Fibroblast of lung (primary cell): ENCODE measurements at regions not wholly inside any gene's neighbourhood (a gene's known extent, or its start where the extent isn't known, plus 50 kb on each side); places are given as distances from the start of the nearest gene placed in this dataset.

Source experiments
- DNase-seq, 2 donors: peaks; one replicate each; pipeline versions ENCODE4 v3.0.0 to v3.0.0-alpha.2; 2010; ENCODE audit warnings: low read depth in 2 of 2
- H2AFZ ChIP-seq: 2 replicates; pipeline ENCODE4 v1.5.1; 2012; ENCODE audit warnings: low read length, control low read depth, inconsistent platforms
- H3K27ac ChIP-seq: 2 replicates; pipeline ENCODE4 v1.5.1; 2011; ENCODE audit warnings: low read length, control low read depth; ENCODE audit not compliant: insufficient read depth
- H3K27me3 ChIP-seq: 2 replicates; pipeline ENCODE4 v1.5.1; 2011; ENCODE audit warnings: mild to moderate bottlenecking, low read length; ENCODE audit not compliant: control insufficient read depth, insufficient read depth
- H3K36me3 ChIP-seq: 2 replicates; pipeline ENCODE4 v1.5.1; 2011; ENCODE audit warnings: low read length; ENCODE audit not compliant: control insufficient read depth, insufficient read depth
- H3K4me1 ChIP-seq: 2 replicates; pipeline ENCODE4 v1.5.1; 2011; ENCODE audit warnings: low read length; ENCODE audit not compliant: control insufficient read depth, insufficient read depth; ENCODE audit errors: extremely low read depth
- H3K4me2 ChIP-seq: 2 replicates; pipeline ENCODE4 v1.5.1; 2011; ENCODE audit warnings: low read length, control low read depth; ENCODE audit not compliant: insufficient read depth; ENCODE audit errors: extremely low read depth
- H3K4me3 ChIP-seq, 4 experiments: fragments of 200-600 bp in 1 of 4; sonication (generic) in 1 of 4; replicated peaks in 1 of 4; 2 replicates each; pipeline ENCODE4 v1.5.1; 2011 to 2016; ENCODE audit warnings: low read length in 4 of 4, low read depth in 3 of 4, mild to moderate bottlenecking in 3 of 4, control low read depth in 2 of 4, inconsistent platforms in 1 of 4, mixed read lengths in 1 of 4; ENCODE audit not compliant: insufficient read depth in 1 of 4; ENCODE audit errors: control extremely low read depth in 1 of 4
- H3K79me2 ChIP-seq: 2 replicates; pipeline ENCODE4 v1.5.1; 2012; ENCODE audit warnings: mild to moderate bottlenecking, low read length, inconsistent platforms; ENCODE audit not compliant: control insufficient read depth, insufficient read depth
- H3K9ac ChIP-seq: 2 replicates; pipeline ENCODE4 v1.5.1; 2011; ENCODE audit warnings: mild to moderate bottlenecking, low read length, control low read depth; ENCODE audit not compliant: insufficient read depth
- H3K9me3 ChIP-seq: 2 replicates; pipeline ENCODE4 v1.5.1; 2012; ENCODE audit warnings: low read depth, low read length; ENCODE audit not compliant: control insufficient read depth, insufficient read depth
- H4K20me1 ChIP-seq: 2 replicates; pipeline ENCODE4 v1.5.1; 2011; ENCODE audit warnings: low read length; ENCODE audit not compliant: control insufficient read depth, insufficient read depth; ENCODE audit errors: extremely low read depth
- CTCF ChIP-seq, 2 donors: IDR thresholded peaks in 1 of 2; conservative IDR thresholded peaks in 1 of 2; 1 replicate in 1 of 2; 2 replicates in 1 of 2; pipeline ENCODE4 v1.5.1; 2011 to 2012; ENCODE audit warnings: low read length in 2 of 2, control low read depth in 1 of 2, inconsistent platforms in 1 of 2, low read depth in 1 of 2, mild to moderate bottlenecking in 1 of 2
- EZH2 ChIP-seq: IDR thresholded peaks from 2 replicates; pipeline ENCODE4 v1.5.1; 2012; ENCODE audit warnings: low read length, control low read depth, mild to moderate bottlenecking; ENCODE audit errors: missing control alignments

GRCh38 chr16:52103791-52104190 lies 443.2 kb downstream of the TOX3 start:
- Histone ChIP-seq H3K27ac (no peak overlapping the region), H2AFZ (no peak overlapping the region), H3K79me2 (no peaks in the 10 kb centered on the region), H4K20me1 (no peaks in the 10 kb centered on the region), H3K27me3 (no peaks in the 10 kb centered on the region), H3K4me2 (no peak overlapping the region), H3K9ac (no peak overlapping the region), H3K4me3 (no peak overlapping the region), H3K9me3 (no peaks in the 10 kb centered on the region), H3K4me1 (no peaks in the 10 kb centered on the region), H3K36me3 (no peaks in the 10 kb centered on the region)
- DNase-seq, result no peak
- TF ChIP-seq EZH2 (no peak), CTCF (conservative IDR thresholded peaks at IDR 0.05 in 1 of 2, IDR thresholded peaks at IDR 0.05 in 1 of 2; ENCODE audit: low read depth in 1 of 2, low read length in 2 of 2) (no peak)

- no peaks in the 10 kb centered on the region for H3K36me3 ChIP-seq
- no peak overlapping the region for H3K4me3 ChIP-seq
- no peaks in the 10 kb centered on the region for H3K9me3 ChIP-seq
- no peaks in the 10 kb centered on the region for H3K4me1 ChIP-seq
- no peak overlapping the region for H3K27ac ChIP-seq
- H2AFZ ChIP-seq, result no peak overlapping the region
- H4K20me1 ChIP-seq, result no peaks in the 10 kb centered on the region
- no peak for TF ChIP-seq CTCF (conservative IDR thresholded peaks at IDR 0.05 in 1 of 2, IDR thresholded peaks at IDR 0.05 in 1 of 2; ENCODE audit: low read depth in 1 of 2, low read length in 2 of 2)
- TF ChIP-seq EZH2, result no peak
- no peaks in the 10 kb centered on the region for H3K27me3 ChIP-seq
- DNase-seq, result no peak
- no peaks in the 10 kb centered on the region for H3K79me2 ChIP-seq
- no peak overlapping the region for H3K4me2 ChIP-seq
- H3K9ac ChIP-seq, result no peak overlapping the region
These were observed 445.7 kb downstream of the TOX3 start for GRCh38 chr16:52101246-52101645.

- Histone ChIP-seq H3K9me3 (no peaks in the 10 kb centered on the region), H3K9ac (no peak overlapping the region), H3K4me2 (no peak overlapping the region), H4K20me1 (no peaks in the 10 kb centered on the region), H3K27ac (no peak overlapping the region), H3K79me2 (no peaks in the 10 kb centered on the region), H3K27me3 (no peaks in the 10 kb centered on the region), H2AFZ (no peak overlapping the region), H3K4me3 (no peak overlapping the region), H3K36me3 (no peaks in the 10 kb centered on the region), H3K4me1 (no peaks in the 10 kb centered on the region)
- no peak for DNase-seq
- no peak for TF ChIP-seq CTCF (conservative IDR thresholded peaks at IDR 0.05 in 1 of 2, IDR thresholded peaks at IDR 0.05 in 1 of 2; ENCODE audit: low read depth in 1 of 2, low read length in 2 of 2)
- no peak for TF ChIP-seq EZH2
These were observed 447.6 kb downstream of the TOX3 start for GRCh38 chr16:52099382-52099781.
